ENCODE measurements at regions not wholly inside any gene's neighbourhood (a gene's known extent, or its start where the extent isn't known, plus 50 kb on each side); places are given as distances from the start of the nearest gene placed in this dataset.
"Not testable (repeated sequence)": the region's sequence is repeated elsewhere in the genome, so short reads cannot be mapped to it uniquely, and the experiment has no call there.

- not testable (repeated sequence) for DNase-seq (ENCODE audit: low read depth); H3K4me3 ChIP-seq (ENCODE audit: low read depth, low read length)
Measured at GRCh38 chr15:83335542-83335941, 51.1 kb upstream of the BNC1 start.

DNA sequence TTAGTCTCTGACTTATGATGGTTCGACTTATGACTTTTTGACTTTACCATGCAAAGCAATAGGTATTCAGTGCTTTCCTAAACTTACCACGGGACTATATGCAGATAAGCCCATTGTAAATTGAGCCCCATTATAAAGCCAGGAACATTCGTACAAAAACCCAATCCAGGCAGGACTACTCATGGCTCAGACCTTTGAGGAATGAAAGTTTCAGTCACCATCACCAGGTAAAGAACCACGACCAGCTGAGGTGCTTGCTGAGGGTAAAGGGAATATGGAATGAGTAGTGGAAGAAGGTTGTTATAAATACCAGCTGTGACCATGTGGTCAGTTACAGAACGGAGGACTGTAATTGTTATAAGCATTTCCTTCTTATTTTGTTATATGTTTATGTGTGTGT is 54.9 kb upstream of the BNC1 start:
- no peak overlapping the region for H3K4me3 ChIP-seq (ENCODE audit: low read depth, low read length)
- DNase-seq (ENCODE audit: low read depth): no peak
- no peak for TF ChIP-seq CTCF (IDR thresholded peaks at IDR 0.05; ENCODE audit: insufficient read depth, low read depth, low read length)

- no peak for DNase-seq (ENCODE audit: low read depth)
- TF ChIP-seq CTCF (IDR thresholded peaks at IDR 0.05; ENCODE audit: insufficient read depth, low read depth, low read length): no peak
- no peak overlapping the region for H3K4me3 ChIP-seq (ENCODE audit: low read depth, low read length)
Measured at GRCh38 chr15:83340087-83340486, 55.6 kb upstream of the BNC1 start.

DNA sequence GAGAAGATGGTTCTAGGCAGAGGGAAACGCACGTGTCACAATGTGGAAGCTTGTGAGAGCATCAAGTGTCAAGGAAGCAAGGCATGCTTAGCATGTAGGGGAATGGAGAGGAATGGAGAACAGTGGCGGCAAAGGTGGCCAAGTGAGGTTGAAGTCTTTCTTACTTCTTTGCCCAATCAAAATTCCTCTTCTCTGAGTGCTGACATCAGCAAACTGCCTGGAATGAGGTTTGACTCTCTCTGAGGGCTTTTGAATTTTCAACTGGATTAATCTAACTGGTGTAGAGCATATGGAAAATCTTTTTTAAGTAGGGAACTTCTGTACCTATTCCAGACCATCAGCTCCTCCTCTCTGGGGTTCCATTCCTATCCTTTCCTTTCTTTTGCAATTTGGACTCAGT is 61.9 kb upstream of the BNC1 start:
- no peak overlapping the region for H3K4me3 ChIP-seq (ENCODE audit: low read depth, low read length)
- TF ChIP-seq CTCF (IDR thresholded peaks at IDR 0.05; ENCODE audit: insufficient read depth, low read depth, low read length): no peak
- DNase-seq (ENCODE audit: low read depth): no peak

DNA sequence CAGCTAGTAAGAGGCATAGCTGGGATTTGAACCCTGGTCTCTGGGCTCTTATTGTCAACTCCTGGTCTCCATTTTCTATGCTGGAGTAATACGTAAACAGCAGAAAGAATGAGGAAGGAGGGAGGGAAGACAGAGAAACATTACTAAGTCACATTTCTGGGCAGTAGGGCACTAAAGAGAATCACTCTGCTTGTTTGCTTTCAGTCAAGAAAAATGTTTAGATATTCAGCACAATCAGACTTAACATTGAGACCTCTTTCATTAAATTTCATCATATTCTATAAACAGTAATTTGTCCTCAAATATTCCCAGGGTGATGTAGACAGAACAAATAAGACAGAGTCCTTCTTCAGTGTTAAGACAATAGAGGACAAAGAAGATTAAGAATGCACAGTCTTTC is 67.7 kb upstream of the BNC1 start:
- DNase-seq (ENCODE audit: low read depth): no peak
- TF ChIP-seq CTCF (IDR thresholded peaks at IDR 0.05; ENCODE audit: insufficient read depth, low read depth, low read length): no peak

GRCh38 chr15:83356501-83357399 is 72.3 kb upstream of the BNC1 start:
- no peak for TF ChIP-seq CTCF (IDR thresholded peaks at IDR 0.05; ENCODE audit: insufficient read depth, low read depth, low read length)
- no peak for DNase-seq (ENCODE audit: low read depth)
- H3K4me3 ChIP-seq (ENCODE audit: low read depth, low read length): no peak overlapping the region

More for the DNA sequence above, 67.7 kb upstream of the BNC1 start:
- no peak overlapping the region for H3K4me3 ChIP-seq (ENCODE audit: low read depth, low read length)

DNA sequence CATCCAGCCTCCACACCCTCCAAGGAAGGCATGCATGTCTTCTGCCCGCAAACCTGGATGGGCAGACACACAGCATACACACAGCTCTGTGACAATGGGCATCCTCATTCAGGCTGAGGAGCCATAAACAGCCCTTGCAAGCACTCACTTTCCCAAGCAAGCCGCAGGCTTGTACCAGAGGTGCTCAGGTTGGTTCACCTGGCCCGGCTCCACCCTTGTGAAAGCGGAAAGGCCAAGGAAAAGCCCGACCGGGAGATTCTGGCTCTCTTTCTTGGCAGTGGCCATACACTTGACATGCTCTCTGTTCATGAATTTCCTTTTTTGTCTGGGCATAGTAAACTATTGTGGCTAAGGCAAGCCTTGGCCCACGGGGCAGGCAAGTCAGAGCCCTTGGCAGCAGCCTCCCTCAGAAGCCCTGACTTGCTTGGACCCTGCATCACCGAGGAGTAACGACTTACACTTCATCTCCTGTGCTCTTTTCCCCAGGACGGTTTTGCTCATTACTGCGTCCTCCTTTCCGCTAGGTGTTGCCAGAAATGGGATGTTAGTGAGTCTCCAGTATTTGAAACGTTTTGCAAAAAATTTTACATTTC is 74.6 kb upstream of the BNC1 start:
- H3K4me3 ChIP-seq (ENCODE audit: low read depth, low read length): no peak overlapping the region
- DNase-seq (ENCODE audit: low read depth): no peak
- TF ChIP-seq CTCF (IDR thresholded peaks at IDR 0.05; ENCODE audit: insufficient read depth, low read depth, low read length): no peak
